GDM1 (cell line): ENCODE measurements at regions not wholly inside any gene's neighbourhood (a gene's known extent, or its start where the extent isn't known, plus 50 kb on each side); places are given as distances from the start of the nearest gene placed in this dataset.
"Not testable (repeated sequence)": the region's sequence is repeated elsewhere in the genome, so short reads cannot be mapped to it uniquely, and the experiment has no call there.

ENCODE experiments used
- DNase-seq: peaks from one replicate; lab custom pipeline; 2025; lab: John Stamatoyannopoulos, UW

GRCh38 chr3:16075647-16076046, 98.8 kb upstream of the GALNT15 start:
- DNase-seq: no peak

GRCh38 chr3:16076564-16076963, 97.9 kb upstream of the GALNT15 start:
- no peak for DNase-seq

- DNase-seq: not testable (repeated sequence)
Observed at GRCh38 chr3:16077146-16077545, 97.3 kb upstream of the GALNT15 start.

GRCh38 chr3:16077681-16078080, 96.8 kb upstream of the GALNT15 start:
- DNase-seq: not testable (repeated sequence)

- no peak for DNase-seq
Observed at GRCh38 chr3:16079519-16079918, 95.0 kb upstream of the GALNT15 start.

- no peak for DNase-seq
Observed at GRCh38 chr3:16081661-16082060, 92.8 kb upstream of the GALNT15 start.

- DNase-seq: peak; percentile 18
Observed at GRCh38 chr3:16084887-16085286, 89.6 kb upstream of the GALNT15 start.

- DNase-seq: no peak
Observed at GRCh38 chr3:16085410-16085809, 89.1 kb upstream of the GALNT15 start.

GRCh38 chr3:16085884-16086608, 88.4 kb upstream of the GALNT15 start:
- DNase-seq: no peak

- DNase-seq: no peak
Observed at GRCh38 chr3:16086690-16087089, 87.8 kb upstream of the GALNT15 start.

GRCh38 chr3:16088496-16088895, 86.0 kb upstream of the GALNT15 start:
- no peak for DNase-seq

- DNase-seq: no peak
Observed at GRCh38 chr3:16089521-16089920, 85.0 kb upstream of the GALNT15 start.

- no peak for DNase-seq
Observed at GRCh38 chr3:16090024-16090423, 84.5 kb upstream of the GALNT15 start.

- no peak for DNase-seq
Observed at GRCh38 chr3:16090706-16091105, 83.8 kb upstream of the GALNT15 start.

- no peak for DNase-seq
Observed at GRCh38 chr3:16092923-16093322, 81.6 kb upstream of the GALNT15 start.

GRCh38 chr3:16101295-16102186, 72.9 kb upstream of the GALNT15 start:
- DNase-seq: no peak

- DNase-seq: no peak
Observed at GRCh38 chr3:16102187-16102561, 72.3 kb upstream of the GALNT15 start.

- no peak for DNase-seq
Observed at GRCh38 chr3:16102905-16103364, 71.5 kb upstream of the GALNT15 start.

- DNase-seq: no peak
Observed at GRCh38 chr3:16103472-16103871, 71.0 kb upstream of the GALNT15 start.

GRCh38 chr3:16104156-16104555, 70.3 kb upstream of the GALNT15 start:
- no peak for DNase-seq

GRCh38 chr3:16106050-16106449, 68.4 kb upstream of the GALNT15 start:
- DNase-seq: no peak

GRCh38 chr3:16108424-16108823, 66.1 kb upstream of the GALNT15 start:
- no peak for DNase-seq

- no peak for DNase-seq
Observed at GRCh38 chr3:16109929-16110328, 64.6 kb upstream of the GALNT15 start.
